Adrenal gland (tissue), 9 donors: ENCODE measurements at regions not wholly inside any gene's neighbourhood (a gene's known extent, or its start where the extent isn't known, plus 50 kb on each side); places are given as distances from the start of the nearest gene placed in this dataset.

Experiments
- DNase-seq, 7 donors: peaks; one replicate each; pipeline ENCODE4 v3.0.0-alpha.2; 2019 to 2020
- H3K27ac ChIP-seq, 5 donors: fragments of 200-600 bp; sonication (generic) in 4 of 5; 1 replicate in 3 of 5; 2 replicates in 2 of 5; pipeline versions ENCODE4 v1.5.1 to v1.8.0; 2016 to 2020; ENCODE audit warnings: mild to moderate bottlenecking in 1 of 5
- H3K27me3 ChIP-seq: fragments of 200-600 bp; 2 replicates; pipeline ENCODE4 v1.8.0; 2021
- H3K36me3 ChIP-seq, 2 donors: fragments of 200-600 bp; replicated peaks in 1 of 2; 1 replicate in 1 of 2; 2 replicates in 1 of 2; pipeline versions ENCODE4 v1.5.1 to v1.8.0; 2018 to 2022
- H3K4me1 ChIP-seq, 2 donors: fragments of 200-600 bp; replicated peaks in 1 of 2; 1 replicate in 1 of 2; 2 replicates in 1 of 2; pipeline versions ENCODE4 v1.5.1 to v1.8.0; 2018 to 2021
- H3K4me3 ChIP-seq, 4 donors: fragments of 200-600 bp; sonication (generic) in 3 of 4; one replicate each; pipeline ENCODE4 v1.5.1; 2016 to 2018
- H3K9me3 ChIP-seq, 3 donors: fragments of 200-600 bp; sonication (generic) in 1 of 3; replicated peaks in 1 of 3; 1 replicate in 2 of 3; 2 replicates in 1 of 3; pipeline versions ENCODE4 v1.5.1 to v1.8.0; 2016 to 2021
- CTCF ChIP-seq, 6 experiments: fragments of 450-650 bp in 4 of 6; fragments of 200-600 bp in 2 of 6; sonication (generic) in 1 of 6; IDR thresholded peaks; 1 replicate in 5 of 6; 2 replicates in 1 of 6; pipeline versions ENCODE4 v1.5.1 to v1.8.0; 2016 to 2021; ENCODE audit warnings: antibody characterized with exemption in 6 of 6, mild to moderate bottlenecking in 2 of 6, moderate library complexity in 1 of 6
- POLR2A ChIP-seq, 2 donors: fragments of 450-650 bp; IDR thresholded peaks; one replicate each; pipeline ENCODE4 v1.6.1; 2017; ENCODE audit warnings: antibody characterized with exemption in 2 of 2, mild to moderate bottlenecking in 2 of 2, moderate library complexity in 1 of 2
- WGBS, 4 donors: extraction: QIAGEN DNeasy Blood & Tissue Kit in 2 of 4; methylation state at CpG; one replicate each; pipeline versions ENCODE4 v1.1.5 to v1.1.7; 2013 to 2017; 5-methylcytosine and 5-hydroxymethylcytosine counted together
- intact Hi-C, 2 donors: fragments of 100-400 bp; cut with DNase I; formaldehyde crosslinking; loops; one replicate each; pipeline versions ENCODE4 v1.14.1 to v1.15.0; 2022 to 2023
- donor health status: healthy with polysubstance abuse.
- donor health status: Bipolar disorder and iron deficiency.
- donor health status: DM: yes; HTN: yes; CAD: no.
- donor health status: DM: no; HTN: no; CAD: no.
- donor health status: DM: no; HTN: no; CAD: no.

GRCh38 chr6:47106216-47106615 is 64.1 kb upstream of the ADGRF1 start:
- no peaks in the 10 kb centered on the region for H3K4me1 ChIP-seq
- H3K9me3 ChIP-seq = no peaks in the 10 kb centered on the region
- 50 to 86% (median 62%) methylated on average over 3 of the region's 3 CpGs for WGBS, 4 donors
- no peak for DNase-seq
- no peak overlapping the region for H3K27ac ChIP-seq
- H3K36me3 ChIP-seq = no peaks in the 10 kb centered on the region
- intact Hi-C loops = no loop called here
- TF ChIP-seq CTCF (IDR thresholded peaks at IDR 0.05) = no peak
- no peak for TF ChIP-seq POLR2A (IDR thresholded peaks at IDR 0.05)
- H3K4me3 ChIP-seq = no peak overlapping the region
- no peaks in the 10 kb centered on the region for H3K27me3 ChIP-seq

GRCh38 chr6:47105469-47106178 is 63.5 kb upstream of the ADGRF1 start:
- no peak overlapping the region for H3K4me3 ChIP-seq
- H3K9me3 ChIP-seq = no peaks in the 10 kb centered on the region
- 86 to 88% (median 87%) methylated on average over 10 of the region's 10 CpGs for WGBS, 4 donors
- no peak for DNase-seq
- intact Hi-C loops = no loop called here
- no peak for TF ChIP-seq CTCF (IDR thresholded peaks at IDR 0.05)
- TF ChIP-seq POLR2A (IDR thresholded peaks at IDR 0.05) = no peak
- no peaks in the 10 kb centered on the region for H3K36me3 ChIP-seq
- H3K4me1 ChIP-seq = no peaks in the 10 kb centered on the region
- no peak overlapping the region for H3K27ac ChIP-seq
- no peaks in the 10 kb centered on the region for H3K27me3 ChIP-seq

- Histone ChIP-seq H3K4me1 (no peaks in the 10 kb centered on the region), H3K9me3 (no peaks in the 10 kb centered on the region), H3K27ac (no peak overlapping the region), H3K27me3 (no peaks in the 10 kb centered on the region), H3K4me3 (no peak overlapping the region), H3K36me3 (no peaks in the 10 kb centered on the region)
- intact Hi-C loops = no loop called here
- WGBS, 4 donors = 44 to 64% (median 51%) methylated on average over 6 of the region's 6 CpGs
- TF ChIP-seq CTCF (IDR thresholded peaks at IDR 0.05) (no peak), POLR2A (IDR thresholded peaks at IDR 0.05) (no peak)
- DNase-seq = peak in 1 of 7 donors; percentile 21
These were observed 61.8 kb upstream of the ADGRF1 start for GRCh38 chr6:47103931-47104330.

GRCh38 chr6:47102331-47102730 is 60.2 kb upstream of the ADGRF1 start:
- TF ChIP-seq POLR2A (IDR thresholded peaks at IDR 0.05) (no peak), CTCF (IDR thresholded peaks at IDR 0.05) (no peak)
- H3K4me1 ChIP-seq = no peaks in the 10 kb centered on the region
- no peaks in the 10 kb centered on the region for H3K36me3 ChIP-seq
- H3K27me3 ChIP-seq = no peaks in the 10 kb centered on the region
- no peak overlapping the region for H3K4me3 ChIP-seq
- no peaks in the 10 kb centered on the region for H3K9me3 ChIP-seq
- 91 to 98% (median 93%) methylated on average over 5 of the region's 5 CpGs for WGBS, 4 donors
- intact Hi-C loops = no loop called here
- no peak for DNase-seq
- no peak overlapping the region for H3K27ac ChIP-seq
